ENCODE measurements at regions not wholly inside any gene's neighbourhood (a gene's known extent, or its start where the extent isn't known, plus 50 kb on each side); places are given as distances from the start of the nearest gene placed in this dataset.

DNA sequence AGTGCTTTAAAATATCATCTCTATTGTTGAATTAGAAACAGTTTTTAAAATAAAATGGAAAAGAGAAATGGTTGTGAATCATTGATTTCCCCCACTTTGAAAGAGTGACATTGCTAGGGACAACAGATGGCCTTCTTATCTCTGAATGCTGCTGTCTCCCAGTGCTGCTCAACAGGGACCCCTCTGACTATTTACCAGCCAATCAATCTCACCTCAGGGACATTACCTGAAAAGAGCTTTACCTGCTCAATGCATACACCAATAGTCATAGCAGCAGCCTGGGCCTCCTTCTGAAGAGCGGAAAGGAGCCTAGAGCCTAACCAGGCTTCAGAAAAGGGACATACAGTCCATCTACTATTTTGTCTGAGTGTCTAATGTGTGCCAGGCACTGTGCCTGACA lies 162.8 kb downstream of the CGGBP1 start:
- no TSS peak for BruUV-seq (replicated peaks)
- Histone ChIP-seq H3K36me3 (ENCODE audit: control insufficient read depth, insufficient read depth, low read length) (no peaks in the 10 kb centered on the region), H4K20me1 (replicated peaks; ENCODE audit: control insufficient read depth, insufficient read depth, low read length) (no peaks in the 10 kb centered on the region), H3K9me3 (replicated peaks; ENCODE audit: control insufficient read depth, insufficient read depth, low read depth, low read length) (no peaks in the 10 kb centered on the region), H3K27ac (ENCODE audit: extremely low read depth, low read depth, low read length) (no peak overlapping the region), H3K27me3 (ENCODE audit: control insufficient read depth in 2 of 2, insufficient read depth in 2 of 2, low read length in 2 of 2) (no peaks in the 10 kb centered on the region), H3K79me2 (ENCODE audit: control insufficient read depth, insufficient read depth, low read length) (no peaks in the 10 kb centered on the region), H3K4me3 (no peak overlapping the region), H2AFZ (ENCODE audit: low read depth, low read length) (no peak overlapping the region), H3K4me2 (ENCODE audit: insufficient read depth, low read length) (no peak overlapping the region), H3K9ac (ENCODE audit: insufficient read depth in 1 of 2, low read depth in 2 of 2, low read length in 2 of 2) (no peak overlapping the region), H3K9me1 (ENCODE audit: control insufficient read depth, insufficient read depth, low read length) (no peaks in the 10 kb centered on the region), H3K4me1 (replicated peaks in 1 of 2; ENCODE audit: control insufficient read depth in 2 of 2, insufficient read depth in 2 of 2, low read length in 2 of 2) (no peaks in the 10 kb centered on the region)
- ChIA-PET POLR2A (no interaction called here), CTCF (ENCODE audit: low intra/inter-chr PET ratio) (no interaction called here)
- TF ChIP-seq BCLAF1 (IDR thresholded peaks at IDR 0.05; ENCODE audit: borderline replicate concordance in 1 of 2, control insufficient read depth in 1 of 2, low read depth in 2 of 2, low read length in 1 of 2), result no peak
- no peak for TF ChIP-seq JUNB (CRISPR knock-in tag; conservative IDR thresholded peaks at IDR 0.05)
- TF ChIP-seq CEBPZ (IDR thresholded peaks at IDR 0.05; ENCODE audit: borderline replicate concordance, low read depth, low read length), result no peak
- no peak for TF ChIP-seq ZNF12 (CRISPR knock-in tag; IDR thresholded peaks at IDR 0.05)
- TF ChIP-seq NFXL1 (CRISPR knock-in tag; IDR thresholded peaks at IDR 0.05), result no peak
- TF ChIP-seq NR2C2 (CRISPR knock-in tag; IDR thresholded peaks at IDR 0.05), result no peak
- no peak for TF ChIP-seq NR2C2 (tag; IDR thresholded peaks at IDR 0.05)
- TF ChIP-seq, protein P1, sequence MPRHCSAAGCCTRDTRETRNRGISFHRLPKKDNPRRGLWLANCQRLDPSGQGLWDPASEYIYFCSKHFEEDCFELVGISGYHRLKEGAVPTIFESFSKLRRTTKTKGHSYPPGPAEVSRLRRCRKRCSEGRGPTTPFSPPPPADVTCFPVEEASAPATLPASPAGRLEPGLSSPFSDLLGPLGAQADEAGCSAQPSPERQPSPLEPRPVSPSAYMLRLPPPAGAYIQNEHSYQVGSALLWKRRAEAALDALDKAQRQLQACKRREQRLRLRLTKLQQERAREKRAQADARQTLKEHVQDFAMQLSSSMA (CRISPR knock-in tag; IDR thresholded peaks at IDR 0.05), result no peak
- no peak for TF ChIP-seq SMARCB1 (IDR thresholded peaks at IDR 0.05; ENCODE audit: insufficient read length, low read depth)
- no peak for TF ChIP-seq ZNF583 (CRISPR knock-in tag; IDR thresholded peaks at IDR 0.05)
- TF ChIP-seq CBFA2T3 (IDR thresholded peaks at IDR 0.05), result no peak
- TF ChIP-seq NR3C1 (CRISPR knock-in tag; IDR thresholded peaks at IDR 0.05), result no peak
- TF ChIP-seq MCM3 (IDR thresholded peaks at IDR 0.05), result no peak
- no peak for TF ChIP-seq TAL1 (IDR thresholded peaks at IDR 0.05)
- TF ChIP-seq ZNF586 (CRISPR knock-in tag; conservative IDR thresholded peaks at IDR 0.05), result no peak
- no peak for TF ChIP-seq BRF1 (IDR thresholded peaks at IDR 0.05; ENCODE audit: borderline replicate concordance, extremely low read depth, insufficient read length)
- no peak for DNase-seq (ENCODE audit: extremely low read depth in 1 of 4, low spot score in 3 of 4)
- in situ Hi-C loops (cut with MboI), result no loop called here
- no peak for FAIRE-seq
- intact Hi-C loops (cut with micrococcal nuclease), result no loop called here
- no CpG with 5 or more reads among the region's 1 CpG for WGBS (ENCODE audit: insufficient coverage, low coverage, missing lambda C conversion rate)
- no peak for ATAC-seq
